Activated CD4-positive, alpha-beta T cell treated with anti-CD3 and anti-CD28 coated beads for 48 hours (primary cell): ENCODE measurements at regions not wholly inside any gene's neighbourhood (a gene's known extent, or its start where the extent isn't known, plus 50 kb on each side); places are given as distances from the start of the nearest gene placed in this dataset.
A peak's percentile ranks its signal among the peaks of the same experiment; 100 is the strongest.

ENCODE experiments used
- DNase-seq: peaks from one replicate; pipeline ENCODE4 v3.0.0-alpha.2; 2020

GRCh38 chr10:88136712-88137111 is 273.3 kb downstream of the PTEN start:
- no peak for DNase-seq

DNA sequence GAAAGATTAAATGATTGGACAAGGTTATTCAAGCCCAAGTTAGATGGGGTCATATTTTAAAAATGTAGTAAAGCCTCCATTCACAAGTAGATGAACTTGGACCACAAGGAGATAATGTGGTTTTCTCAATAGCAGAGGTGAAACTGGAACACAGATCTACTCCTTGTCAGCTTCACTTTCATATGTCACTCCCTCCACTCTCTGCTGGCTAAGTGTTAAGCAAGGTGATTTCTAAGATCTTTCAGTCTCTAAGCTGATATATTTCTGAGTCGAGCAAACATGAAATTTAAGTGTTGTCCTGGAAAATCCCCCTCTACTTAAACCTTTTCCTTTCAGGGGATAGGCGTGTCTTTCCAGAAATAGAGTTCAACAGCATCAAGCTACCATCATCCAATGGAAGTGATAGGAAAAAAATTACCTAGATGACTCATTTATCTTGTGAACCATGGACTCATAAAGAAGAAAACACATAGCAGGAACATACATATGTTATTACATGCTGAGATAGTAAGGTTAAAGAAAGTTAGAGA is 275.0 kb downstream of the PTEN start:
- no peak for DNase-seq

GRCh38 chr10:88147000-88147798 is 283.8 kb downstream of the PTEN start:
- no peak for DNase-seq

DNA sequence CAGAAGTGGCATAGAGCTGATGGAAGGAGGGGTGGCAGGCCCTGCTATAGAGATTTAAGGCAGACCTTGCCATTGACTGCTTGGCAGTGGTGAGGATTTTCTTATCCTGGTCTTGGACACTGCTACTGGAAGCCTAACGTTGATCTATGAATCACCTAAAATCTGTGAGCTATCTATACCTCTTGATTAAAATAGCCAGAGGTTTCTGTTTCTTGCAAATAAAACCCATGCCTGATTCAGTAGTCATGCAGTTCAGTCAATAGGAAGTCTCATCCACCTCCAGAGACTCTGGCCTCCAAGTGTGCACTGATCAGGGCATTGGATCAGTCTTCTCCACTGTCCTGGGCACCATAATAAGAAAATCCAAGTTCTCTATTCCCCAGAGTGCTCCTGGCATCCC is 286.5 kb downstream of the PTEN start:
- DNase-seq, result no peak

- DNase-seq, result no peak
Observed at GRCh38 chr10:88150339-88150738, 286.9 kb downstream of the PTEN start.

- DNase-seq, result peak; percentile 73
Observed at GRCh38 chr10:88152728-88153133, 289.3 kb downstream of the PTEN start.

DNA sequence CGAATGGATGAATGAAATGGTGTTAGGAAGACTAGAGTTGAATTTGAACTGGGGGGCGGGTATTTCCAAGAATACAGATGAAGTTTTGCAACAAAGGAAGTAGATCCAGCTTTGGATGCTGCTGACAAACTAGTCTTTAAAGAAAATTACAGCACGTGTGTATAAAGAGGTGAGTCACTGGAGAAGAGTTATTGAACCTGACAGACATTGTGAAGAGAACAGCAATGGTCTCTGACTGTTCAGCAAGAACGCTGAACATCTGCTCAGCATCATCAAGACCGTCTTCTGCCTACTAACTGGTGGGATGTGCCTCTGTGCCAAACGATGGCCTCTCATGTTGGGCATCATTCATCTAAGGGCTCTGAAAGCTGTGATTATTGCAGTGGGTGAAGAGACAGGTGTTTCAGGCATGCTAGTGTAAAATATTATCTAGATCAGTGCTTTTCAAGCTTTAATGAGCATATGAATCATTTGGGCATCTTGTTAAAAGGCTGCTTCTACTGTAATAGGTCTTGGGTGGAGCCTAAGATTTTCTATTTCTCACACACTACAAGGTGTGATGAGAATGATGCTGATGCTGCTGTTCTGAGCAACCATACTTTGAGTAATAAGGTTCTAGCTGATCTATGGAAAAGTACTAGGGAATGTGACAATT is 291.3 kb downstream of the PTEN start:
- no peak for DNase-seq

DNA sequence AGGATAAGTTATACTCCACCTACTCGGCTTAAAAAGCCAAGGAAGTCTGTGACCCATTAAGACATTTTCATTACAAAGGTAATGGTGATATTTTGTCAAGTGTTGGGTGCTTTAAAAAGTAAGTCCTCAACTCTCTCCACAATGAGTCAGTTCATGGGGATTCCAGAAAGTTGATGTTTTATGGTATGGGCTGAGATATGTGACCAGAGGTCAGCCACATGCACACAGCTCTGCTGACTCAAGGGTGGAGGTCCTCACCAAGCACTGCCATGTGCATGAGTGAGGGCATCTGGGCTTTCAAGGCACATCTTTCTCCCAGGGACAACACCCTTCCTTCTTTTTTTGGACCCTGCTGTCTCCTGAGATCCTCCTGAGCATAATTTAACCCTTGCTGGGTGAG is 292.9 kb downstream of the PTEN start:
- no peak for DNase-seq

DNA sequence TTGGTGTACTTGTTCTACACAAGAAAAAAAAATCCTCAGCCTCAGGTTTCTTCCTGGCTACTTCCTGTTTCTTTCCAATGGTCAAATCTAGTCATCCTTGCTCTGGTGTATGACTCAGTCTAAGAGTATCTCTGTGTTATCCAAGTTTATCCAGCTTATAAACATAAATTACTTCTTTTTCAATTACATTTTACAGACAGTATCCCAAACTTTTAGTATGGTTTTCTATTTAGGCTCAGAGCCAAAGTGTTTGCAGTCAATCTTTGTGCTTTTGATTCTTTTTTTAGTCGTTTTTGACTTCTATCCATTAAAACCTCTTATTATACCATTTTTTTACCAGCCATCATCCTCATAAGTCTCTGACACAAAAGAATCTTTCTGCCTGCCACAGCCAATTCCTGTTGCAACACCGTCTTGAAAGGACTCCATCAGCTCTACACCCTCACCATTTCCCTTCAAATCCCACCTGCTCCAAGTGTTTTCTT is 294.6 kb downstream of the PTEN start:
- no peak for DNase-seq

GRCh38 chr10:88158526-88159122 is 295.2 kb downstream of the PTEN start:
- no peak for DNase-seq

DNA sequence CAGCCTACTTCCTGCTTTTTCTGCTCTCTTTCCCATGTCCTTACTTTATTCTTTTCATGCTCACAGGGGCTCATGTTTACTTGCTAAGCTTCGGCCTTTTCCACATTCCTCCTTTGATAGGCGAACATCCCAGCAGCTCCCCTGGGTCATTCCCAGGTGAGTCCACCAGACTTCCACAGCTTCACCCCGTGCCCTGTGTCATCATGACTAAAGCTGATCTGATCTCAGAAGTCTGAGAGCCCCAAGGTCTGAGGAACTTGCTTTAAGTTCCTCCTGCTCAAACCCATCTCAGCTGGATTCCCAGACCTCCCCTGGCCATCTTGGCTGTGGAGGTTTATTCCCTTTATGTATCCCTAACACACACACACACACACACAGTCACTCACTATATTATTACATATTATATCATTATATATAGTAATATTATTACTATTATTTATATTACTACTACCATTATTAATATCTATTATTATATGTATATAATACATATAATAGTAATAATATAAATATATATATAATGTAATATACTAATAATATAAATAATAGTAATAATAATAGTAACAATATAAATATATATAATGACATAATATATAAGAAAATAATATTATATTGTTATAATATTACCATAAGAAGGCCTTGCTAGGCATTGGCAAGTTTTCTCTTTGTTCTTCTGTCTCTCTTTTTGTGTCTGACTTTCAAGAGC is 295.9 kb downstream of the PTEN start:
- DNase-seq, result no peak

DNA sequence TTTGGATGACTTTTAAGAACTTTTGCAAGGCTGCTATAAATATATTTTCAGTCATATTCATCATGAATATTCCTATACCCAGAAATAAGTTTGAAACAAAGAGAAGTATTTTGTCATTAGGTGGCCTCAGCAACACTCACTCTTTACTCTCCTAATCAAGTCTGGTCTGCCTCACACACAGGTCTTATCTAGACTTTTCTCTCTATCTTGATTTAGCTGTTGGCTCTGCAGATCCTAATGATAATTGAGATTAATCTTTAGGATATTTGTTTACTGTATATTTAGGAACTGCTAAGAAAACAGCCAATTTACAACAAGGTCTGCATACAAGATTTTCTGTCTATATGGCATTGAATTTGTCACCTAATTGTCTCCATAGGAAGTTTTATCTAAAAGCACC is 297.6 kb downstream of the PTEN start:
- DNase-seq, result no peak

DNA sequence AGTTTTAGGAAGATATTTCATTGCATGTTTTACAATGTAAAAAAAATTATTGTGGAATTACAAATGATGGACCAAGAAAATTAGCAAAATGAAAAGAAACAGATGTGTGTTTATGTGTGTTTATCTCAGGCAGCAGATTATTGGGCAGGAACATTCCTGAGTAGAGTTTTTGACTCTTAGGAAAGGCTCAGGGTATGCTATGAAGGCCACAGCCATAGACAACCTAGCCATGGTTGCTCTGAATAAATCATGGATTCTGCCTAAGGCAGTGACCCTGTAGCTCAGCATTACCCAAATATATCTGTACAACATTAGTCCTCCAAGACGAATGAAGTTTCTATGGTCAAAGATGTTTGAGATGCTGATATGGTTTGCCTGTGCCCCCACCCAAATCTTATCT is 298.3 kb downstream of the PTEN start:
- no peak for DNase-seq

GRCh38 chr10:88162852-88163251 is 299.4 kb downstream of the PTEN start:
- no peak for DNase-seq

GRCh38 chr10:88163572-88163971 is 300.1 kb downstream of the PTEN start:
- DNase-seq, result no peak

DNA sequence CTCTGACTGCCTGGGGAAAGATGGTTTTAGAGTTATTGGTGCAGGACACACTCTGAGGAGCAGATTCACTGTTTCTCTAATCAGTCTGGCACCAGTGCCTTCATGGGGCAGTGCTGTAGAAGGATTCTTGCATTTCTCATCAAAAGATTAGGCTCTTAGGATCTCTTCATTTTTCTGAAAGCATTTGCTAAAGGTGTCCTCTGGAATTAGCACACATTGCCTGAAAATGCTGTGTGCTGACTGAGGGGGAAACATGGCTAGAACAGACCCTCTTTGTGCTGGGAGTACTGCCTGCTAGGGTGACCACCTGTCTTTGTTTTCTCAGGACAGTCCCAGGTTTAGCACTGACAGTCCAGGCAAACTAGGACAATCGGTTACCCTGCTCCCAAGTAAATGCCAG is 301.0 kb downstream of the PTEN start:
- no peak for DNase-seq

DNA sequence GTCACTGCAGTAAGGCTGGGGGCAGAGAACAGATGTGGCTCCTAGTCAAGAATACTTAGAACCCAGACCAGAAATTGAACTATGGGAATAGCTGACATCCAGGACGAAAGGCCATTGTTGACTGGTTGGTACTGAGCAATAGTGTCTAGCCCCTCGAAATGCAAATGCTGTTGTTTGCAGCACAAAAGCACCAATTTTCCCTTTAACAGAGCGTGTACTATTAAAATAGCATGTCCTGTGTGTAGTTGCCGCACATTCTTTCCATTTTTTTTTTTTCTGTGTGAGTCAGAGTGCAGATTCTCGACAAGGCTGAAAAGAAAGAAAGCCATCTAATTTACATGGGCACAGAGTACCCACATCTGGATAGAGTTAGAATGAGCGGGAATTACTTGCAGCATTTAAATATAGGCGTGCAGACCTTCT is 302.4 kb downstream of the PTEN start:
- DNase-seq, result no peak

GRCh38 chr10:88168171-88169036 is 305.0 kb downstream of the PTEN start:
- no peak for DNase-seq

DNA sequence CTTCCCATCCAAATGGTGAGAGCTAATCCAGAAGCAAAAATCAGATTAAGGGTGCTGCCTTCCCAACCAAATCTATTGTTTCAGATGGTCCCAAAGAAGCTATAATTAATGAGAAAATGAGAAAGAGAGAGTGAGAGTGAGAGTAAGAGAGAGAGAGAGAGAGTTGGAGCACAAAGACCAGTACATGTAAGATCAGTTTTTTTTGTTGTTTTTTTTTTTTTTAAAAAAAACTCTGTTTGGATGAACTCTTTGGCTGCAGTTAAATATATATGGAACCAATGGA is 305.6 kb downstream of the PTEN start:
- DNase-seq, result no peak

DNA sequence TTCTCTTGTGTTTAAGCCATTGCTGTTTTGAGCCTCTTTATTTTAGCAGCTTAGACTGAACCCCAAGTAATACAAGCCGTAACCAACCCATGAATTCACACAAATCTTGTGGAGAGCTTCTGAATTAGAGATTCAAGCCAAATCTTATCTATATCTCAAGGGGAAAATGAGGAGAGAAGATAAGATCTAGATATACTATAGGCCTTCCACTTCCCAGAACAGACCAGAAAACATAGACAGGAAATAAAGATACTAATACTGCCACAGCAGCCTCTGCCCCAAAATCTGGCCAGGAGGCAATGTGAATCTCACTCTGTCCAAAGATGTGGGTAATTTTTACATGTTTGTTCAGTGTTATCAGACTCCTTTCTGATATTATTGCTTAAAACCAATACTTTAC is 307.2 kb downstream of the PTEN start:
- no peak for DNase-seq

DNA sequence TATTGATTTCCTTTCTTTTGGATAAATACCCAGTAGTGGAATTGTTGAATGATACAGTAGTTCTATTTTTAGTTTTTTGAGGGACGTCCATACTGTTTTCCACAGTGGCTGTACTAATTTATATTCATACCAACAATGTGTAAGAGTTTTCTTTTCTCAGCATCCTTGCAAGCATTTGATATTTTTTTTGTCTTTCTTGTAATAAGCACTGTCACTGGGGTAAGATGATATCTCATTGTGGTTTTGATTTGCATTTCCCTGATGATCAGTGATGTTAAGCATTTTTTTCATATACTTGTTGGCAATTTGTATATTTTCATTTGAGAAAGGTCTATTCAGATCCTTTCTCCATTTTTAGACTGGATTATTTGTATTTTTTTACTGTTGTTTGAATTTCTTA is 308.7 kb downstream of the PTEN start:
- DNase-seq, result no peak

GRCh38 chr10:88174391-88174790 is 311.0 kb downstream of the PTEN start:
- no peak for DNase-seq
